H1 (cell line): ENCODE measurements at regions not wholly inside any gene's neighbourhood (a gene's known extent, or its start where the extent isn't known, plus 50 kb on each side); places are given as distances from the start of the nearest gene placed in this dataset.

Experiments used
- CTCF ChIA-PET: fragments of 300-600 bp; sonication (Branson Sonifier 250); formaldehyde crosslinking; loops from one replicate; lab custom pipeline; 2021; ENCODE audit not compliant: partially characterized antibody; lab: Charles Lee
- POLR2A ChIA-PET: fragments of 300-600 bp; sonication (Branson Sonifier 250); formaldehyde crosslinking; loops from one replicate; lab custom pipeline; 2021; ENCODE audit warnings: inconsistent platforms; ENCODE audit not compliant: partially characterized antibody; lab: Charles Lee
- DNase-seq, 2 experiments: peaks; one replicate each; pipeline versions ENCODE4 v3.0.0 to v3.0.0-alpha.2; 2010 to 2022; ENCODE audit warnings: low spot score in 2 of 2, low read depth in 1 of 2, mixed read lengths in 1 of 2
- FAIRE-seq: peaks from 2 replicates; lab custom pipeline; 2011; peaks lifted over from hg19 to GRCh38; lab: Jason Lieb, UNC
- H2AFZ ChIP-seq: 2 replicates; pipeline ENCODE4 v1.8.1; 2012; ENCODE audit warnings: low read length, inconsistent platforms
- H2AK5ac ChIP-seq: 2 replicates; pipeline ENCODE4 v1.6.1; 2013; ENCODE audit warnings: low read depth, low read length
- H2BK120ac ChIP-seq: replicated peaks from 2 replicates; pipeline ENCODE3; 2013; ENCODE audit warnings: low read depth, low read length, inconsistent platforms
- H2BK12ac ChIP-seq: 2 replicates; pipeline ENCODE4 v1.6.1; 2013; ENCODE audit warnings: low read depth, low read length
- H2BK15ac ChIP-seq: 2 replicates; pipeline ENCODE4 v1.6.1; 2013; ENCODE audit warnings: low read length
- H2BK20ac ChIP-seq: 2 replicates; pipeline ENCODE4 v1.6.1; 2013; ENCODE audit warnings: low read length
- H2BK5ac ChIP-seq: 2 replicates; pipeline ENCODE4 v1.6.1; 2013; ENCODE audit warnings: low read depth, low read length
- H3K14ac ChIP-seq: 2 replicates; pipeline ENCODE4 v1.6.1; 2013; ENCODE audit warnings: inconsistent platforms; ENCODE audit not compliant: insufficient read length
- H3K18ac ChIP-seq: 2 replicates; pipeline ENCODE4 v1.6.1; 2013; ENCODE audit warnings: low read length; ENCODE audit errors: extremely low read depth
- H3K23ac ChIP-seq: 2 replicates; pipeline ENCODE4 v1.6.1; 2013; ENCODE audit warnings: inconsistent platforms; ENCODE audit not compliant: insufficient read length
- H3K23me2 ChIP-seq: 2 replicates; pipeline ENCODE4 v1.6.1; 2013; ENCODE audit warnings: low read depth, low read length
- H3K27ac ChIP-seq: 2 replicates; pipeline ENCODE4 v1.6.1; 2011; ENCODE audit warnings: low read depth, low read length, inconsistent platforms
- H3K27me3 ChIP-seq, 4 experiments: replicated peaks in 1 of 4; 1 replicate in 1 of 4; 2 replicates in 3 of 4; pipeline versions ENCODE4 v1.6.1 to v1.8.1; 2011 to 2013; ENCODE audit warnings: low read length in 3 of 4, mild to moderate bottlenecking in 3 of 4, inconsistent platforms in 2 of 4, mixed read lengths in 2 of 4, moderate library complexity in 1 of 4; ENCODE audit not compliant: control insufficient read depth in 3 of 4, insufficient read depth in 3 of 4; ENCODE audit errors: extremely low read depth in 1 of 4
- H3K36me3 ChIP-seq, 4 experiments: 2 replicates each; pipeline versions ENCODE4 v1.6.1 to v1.8.1; 2011 to 2013; ENCODE audit warnings: mild to moderate bottlenecking in 4 of 4, low read length in 3 of 4, moderate library complexity in 2 of 4, control low read depth in 1 of 4, inconsistent platforms in 1 of 4; ENCODE audit not compliant: insufficient read depth in 4 of 4, control insufficient read depth in 2 of 4
- H3K4ac ChIP-seq: replicated peaks from 2 replicates; pipeline ENCODE3; 2013; ENCODE audit warnings: low read length, low read depth, mixed read lengths, inconsistent platforms; ENCODE audit not compliant: insufficient read length
- H3K4me1 ChIP-seq, 4 experiments: replicated peaks in 1 of 4; 1 replicate in 1 of 4; 2 replicates in 3 of 4; pipeline versions ENCODE4 v1.6.1 to v1.8.1; 2011 to 2013; ENCODE audit warnings: low read length in 3 of 4, inconsistent platforms in 2 of 4, mixed read lengths in 1 of 4; ENCODE audit not compliant: insufficient read depth in 4 of 4, control insufficient read depth in 3 of 4
- H3K4me2 ChIP-seq, 2 experiments: 2 replicates each; pipeline versions ENCODE4 v1.6.1 to v1.8.1; 2011 to 2013; ENCODE audit warnings: low read depth in 2 of 2, low read length in 2 of 2, control low read depth in 1 of 2, inconsistent platforms in 1 of 2, mild to moderate bottlenecking in 1 of 2; ENCODE audit not compliant: insufficient read depth in 1 of 2
- H3K4me3 ChIP-seq, 4 experiments: fragments of 200-600, 300-600 bp in 1 of 4; sonication (generic), shearing (Covaris generic), sonication (Bioruptor Twin) in 1 of 4; 2 replicates each; pipeline versions ENCODE4 v1.5.1 to v1.8.1; 2011 to 2016; ENCODE audit warnings: low read length in 4 of 4, low read depth in 3 of 4, control low read depth in 2 of 4, inconsistent platforms in 2 of 4, mild to moderate bottlenecking in 2 of 4, mixed read lengths in 1 of 4, moderate library complexity in 1 of 4; ENCODE audit not compliant: insufficient read depth in 2 of 4; ENCODE audit errors: extremely low read depth in 1 of 4
- H3K56ac ChIP-seq: replicated peaks from 2 replicates; pipeline ENCODE3; 2013; ENCODE audit warnings: low read depth, mild to moderate bottlenecking, mixed read lengths, low read length, inconsistent platforms; ENCODE audit not compliant: insufficient read length
- H3K79me1 ChIP-seq: 2 replicates; pipeline ENCODE4 v1.6.1; 2013; ENCODE audit warnings: low read depth, low read length, control low read depth
- H3K79me2 ChIP-seq, 2 experiments: 2 replicates each; pipeline versions ENCODE4 v1.6.1 to v1.8.1; 2012 to 2013; ENCODE audit warnings: low read length in 2 of 2, mild to moderate bottlenecking in 2 of 2, inconsistent platforms in 1 of 2; ENCODE audit not compliant: insufficient read depth in 2 of 2, control insufficient read depth in 1 of 2
- H3K9ac ChIP-seq, 4 experiments: replicated peaks in 1 of 4; 1 replicate in 1 of 4; 2 replicates in 3 of 4; pipeline versions ENCODE4 v1.6.1 to v1.8.1; 2011 to 2013; ENCODE audit warnings: low read depth in 3 of 4, low read length in 3 of 4, control low read depth in 2 of 4, mild to moderate bottlenecking in 2 of 4, moderate library complexity in 2 of 4, inconsistent platforms in 1 of 4; ENCODE audit errors: extremely low read depth in 1 of 4
- H3K9me3 ChIP-seq, 2 experiments: 2 replicates each; pipeline versions ENCODE4 v1.6.1 to v1.8.1; 2012 to 2013; ENCODE audit warnings: mild to moderate bottlenecking in 2 of 2, moderate library complexity in 2 of 2, control low read depth in 1 of 2, inconsistent platforms in 1 of 2, low read depth in 1 of 2, low read length in 1 of 2, mixed read lengths in 1 of 2; ENCODE audit not compliant: insufficient read depth in 2 of 2
- H4K20me1 ChIP-seq, 2 experiments: replicated peaks in 1 of 2; 2 replicates each; pipeline versions ENCODE3 to v1.8.1; 2011 to 2013; ENCODE audit warnings: inconsistent platforms in 2 of 2, low read length in 2 of 2, mild to moderate bottlenecking in 1 of 2; ENCODE audit not compliant: insufficient read depth in 2 of 2, control insufficient read depth in 1 of 2
- H4K5ac ChIP-seq: 2 replicates; pipeline ENCODE4 v1.6.1; 2013; ENCODE audit warnings: low read length, low read depth, mixed read lengths, inconsistent platforms; ENCODE audit not compliant: insufficient read length
- H4K8ac ChIP-seq: 2 replicates; pipeline ENCODE4 v1.8.0; 2013; ENCODE audit warnings: mild to moderate bottlenecking, moderate library complexity, low read length, inconsistent platforms; ENCODE audit not compliant: insufficient read depth; ENCODE audit errors: extremely low read depth
- H4K91ac ChIP-seq: replicated peaks from 2 replicates; pipeline ENCODE3; 2013; ENCODE audit warnings: low read length, mixed read lengths, inconsistent platforms; ENCODE audit not compliant: insufficient read length
- BRCA1 ChIP-seq: IDR thresholded peaks from 2 replicates; pipeline ENCODE4 v1.6.1; 2012; ENCODE audit warnings: low read depth, low read length, improper control_type of control experiment
- CBX5 ChIP-seq: fragments of 300-800, 300-1000 bp; sonication (generic); IDR thresholded peaks from 2 replicates; pipeline ENCODE4 v1.7.1; 2016; ENCODE audit warnings: antibody characterized with exemption, low read length, low read depth
- EZH2 ChIP-seq: fragments of 200-600 bp; sonication (generic); IDR thresholded peaks from 2 replicates; pipeline ENCODE4 v1.7.1; 2012; ENCODE audit warnings: low read depth, mild to moderate bottlenecking, moderate library complexity, low read length, inconsistent platforms; ENCODE audit not compliant: severe bottlenecking
- MAFK ChIP-seq: IDR thresholded peaks from 2 replicates; pipeline ENCODE4 v1.6.1; 2012; ENCODE audit warnings: low read depth, mild to moderate bottlenecking, improper control_type of control experiment, low read length
- RXRA ChIP-seq: IDR thresholded peaks from 2 replicates; pipeline ENCODE4 v1.6.1; 2011; ENCODE audit warnings: low read depth, mild to moderate bottlenecking, low read length, moderate library complexity; ENCODE audit not compliant: insufficient read depth
- WGBS, 2 experiments: shearing (Covaris generic) in 1 of 2; methylation state at CpG; one replicate each; pipeline versions ENCODE4 v1.1.6 to v1.1.7; 2013 to 2015; ENCODE audit warnings: low lambda C conversion rate in 2 of 2, mixed read lengths in 2 of 2, inconsistent platforms in 1 of 2, low coverage in 1 of 2, missing lambda C conversion rate in 1 of 2; ENCODE audit not compliant: insufficient replicate concordance in 2 of 2, insufficient coverage in 1 of 2, insufficient read length in 1 of 2; ENCODE audit errors: extremely low coverage in 1 of 2, missing lambda C conversion rate in 1 of 2; 5-methylcytosine and 5-hydroxymethylcytosine counted together
- TF ChIP-seq, protein P1 (sequence below), 3 experiments: IDR thresholded peaks; 1 replicate in 2 of 3; 2 replicates in 1 of 3; pipeline versions ENCODE4 v1.5.1 to v1.6.1; 2011; ENCODE audit warnings: low read length in 3 of 3, mild to moderate bottlenecking in 3 of 3, inconsistent platforms in 2 of 3, low read depth in 1 of 3, moderate library complexity in 1 of 3; ENCODE audit not compliant: insufficient read depth in 1 of 3; ENCODE audit errors: control extremely low read depth in 1 of 3

DNA sequence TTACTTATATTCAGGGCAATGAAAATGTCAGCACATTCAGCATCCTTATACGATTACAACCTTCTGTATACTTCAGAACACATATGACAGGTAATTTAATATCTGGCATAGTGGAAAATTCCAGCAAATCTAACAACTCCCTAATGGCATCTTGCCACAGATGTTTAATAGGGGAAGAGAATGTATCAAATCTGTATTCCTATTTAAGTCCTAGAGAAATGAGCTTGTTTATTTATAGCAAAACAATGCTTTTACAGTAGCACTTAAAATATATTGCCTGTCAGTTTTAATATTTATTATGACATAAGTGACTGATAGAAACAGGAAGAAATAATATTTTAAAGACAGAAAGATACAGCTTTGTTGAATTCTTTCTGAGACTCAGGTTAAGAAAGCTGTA, 1101.8 kb upstream of the B3GALT2 start:
- no peak overlapping the region for H2BK120ac ChIP-seq
- no peak overlapping the region for H4K5ac ChIP-seq
- no peaks in the 10 kb centered on the region for H4K20me1 ChIP-seq
- no peak overlapping the region for H2AK5ac ChIP-seq
- no peaks in the 10 kb centered on the region for H3K27me3 ChIP-seq
- H3K9ac ChIP-seq: no peak overlapping the region
- H2BK20ac ChIP-seq: no peak overlapping the region
- H3K56ac ChIP-seq: no peak overlapping the region
- ChIA-PET POLR2A (no interaction called here), CTCF (interaction anchor here (0.6 to 2.4 kb wide), 3 partner anchors 10 to 726 kb away, joined by 3 to 4 read pairs (median 3); no protein-coding TSS in a partner anchor)
- H2BK15ac ChIP-seq: no peak overlapping the region
- peaks cover 0 to 5% (median 1%) of the 10 kb centered on the region in 4 experiments; a peak in 3 of 7 replicates for H3K4me1 ChIP-seq
- H3K79me2 ChIP-seq: no peaks in the 10 kb centered on the region
- FAIRE-seq: no peak
- no peak overlapping the region for H3K27ac ChIP-seq
- no peak overlapping the region for H2AFZ ChIP-seq
- H3K9me3 ChIP-seq: no peaks in the 10 kb centered on the region
- H3K4me3 ChIP-seq: no peak overlapping the region
- H3K4me2 ChIP-seq: no peak overlapping the region
- H4K8ac ChIP-seq: no peak overlapping the region
- H3K4ac ChIP-seq: no peak overlapping the region
- no peaks in the 10 kb centered on the region for H3K79me1 ChIP-seq
- H3K36me3 ChIP-seq: no peaks in the 10 kb centered on the region
- H2BK5ac ChIP-seq: no peak overlapping the region
- WGBS, 2 experiments: 97% methylated on average over 1 of the region's 1 CpG; no CpG with 5 or more reads in 1 of the 2 experiments
- no peak overlapping the region for H4K91ac ChIP-seq
- no peak overlapping the region for H3K14ac ChIP-seq
- H3K23me2 ChIP-seq: no peaks in the 10 kb centered on the region; the same call in 1 of the 2 replicates
- H3K18ac ChIP-seq: no peak overlapping the region
- H2BK12ac ChIP-seq: no peak overlapping the region
- no peak for DNase-seq
- no peak overlapping the region for H3K23ac ChIP-seq
- TF ChIP-seq BRCA1: no peak
- TF ChIP-seq EZH2: no peak
- no peak for TF ChIP-seq CBX5
- TF ChIP-seq RXRA: no peak
- TF ChIP-seq MAFK: no peak
- TF ChIP-seq, protein P1, sequence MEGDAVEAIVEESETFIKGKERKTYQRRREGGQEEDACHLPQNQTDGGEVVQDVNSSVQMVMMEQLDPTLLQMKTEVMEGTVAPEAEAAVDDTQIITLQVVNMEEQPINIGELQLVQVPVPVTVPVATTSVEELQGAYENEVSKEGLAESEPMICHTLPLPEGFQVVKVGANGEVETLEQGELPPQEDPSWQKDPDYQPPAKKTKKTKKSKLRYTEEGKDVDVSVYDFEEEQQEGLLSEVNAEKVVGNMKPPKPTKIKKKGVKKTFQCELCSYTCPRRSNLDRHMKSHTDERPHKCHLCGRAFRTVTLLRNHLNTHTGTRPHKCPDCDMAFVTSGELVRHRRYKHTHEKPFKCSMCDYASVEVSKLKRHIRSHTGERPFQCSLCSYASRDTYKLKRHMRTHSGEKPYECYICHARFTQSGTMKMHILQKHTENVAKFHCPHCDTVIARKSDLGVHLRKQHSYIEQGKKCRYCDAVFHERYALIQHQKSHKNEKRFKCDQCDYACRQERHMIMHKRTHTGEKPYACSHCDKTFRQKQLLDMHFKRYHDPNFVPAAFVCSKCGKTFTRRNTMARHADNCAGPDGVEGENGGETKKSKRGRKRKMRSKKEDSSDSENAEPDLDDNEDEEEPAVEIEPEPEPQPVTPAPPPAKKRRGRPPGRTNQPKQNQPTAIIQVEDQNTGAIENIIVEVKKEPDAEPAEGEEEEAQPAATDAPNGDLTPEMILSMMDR (IDR thresholded peaks at IDR 0.05; ENCODE audit: control extremely low read depth in 1 of 3, insufficient read depth in 1 of 3, low read depth in 1 of 3, low read length in 3 of 3): no peak
